NCI-H82 treated with DMSO at 0.1 percent for 48 hours (cell line): ENCODE measurements at regions not wholly inside any gene's neighbourhood (a gene's known extent, or its start where the extent isn't known, plus 50 kb on each side); places are given as distances from the start of the nearest gene placed in this dataset.

Source experiments
- DNase-seq: peaks from one replicate; lab custom pipeline; 2025; ENCODE audit not compliant: unreplicated experiment; lab: John Stamatoyannopoulos, UW

- no peak for DNase-seq
Measured at GRCh38 chr4:175369087-175369486, 443.0 kb downstream of the GPM6A start.

GRCh38 chr4:175371091-175371490 lies 441.0 kb downstream of the GPM6A start:
- DNase-seq: no peak

GRCh38 chr4:175373031-175373430 lies 439.0 kb downstream of the GPM6A start:
- no peak for DNase-seq

GRCh38 chr4:175374459-175374858 lies 437.6 kb downstream of the GPM6A start:
- no peak for DNase-seq

- DNase-seq: no peak
Measured at GRCh38 chr4:175376287-175376977, 435.6 kb downstream of the GPM6A start.

- DNase-seq: no peak
Measured at GRCh38 chr4:175377203-175377602, 434.9 kb downstream of the GPM6A start.

GRCh38 chr4:175378372-175378771 lies 433.7 kb downstream of the GPM6A start:
- no peak for DNase-seq

GRCh38 chr4:175380841-175381240 lies 431.2 kb downstream of the GPM6A start:
- DNase-seq: no peak

GRCh38 chr4:175385797-175386196 lies 426.3 kb downstream of the GPM6A start:
- no peak for DNase-seq

GRCh38 chr4:175386776-175387507 lies 425.1 kb downstream of the GPM6A start:
- DNase-seq: peak; percentile 69

GRCh38 chr4:175394208-175394607 lies 417.9 kb downstream of the GPM6A start:
- no peak for DNase-seq

GRCh38 chr4:175405961-175406360 lies 406.1 kb downstream of the GPM6A start:
- no peak for DNase-seq

GRCh38 chr4:175407926-175408325 lies 404.1 kb downstream of the GPM6A start:
- DNase-seq: no peak

- no peak for DNase-seq
Measured at GRCh38 chr4:175411251-175411650, 400.8 kb downstream of the GPM6A start.

- DNase-seq: no peak
Measured at GRCh38 chr4:175412161-175412560, 399.9 kb downstream of the GPM6A start.

GRCh38 chr4:175412746-175413145 lies 399.3 kb downstream of the GPM6A start:
- no peak for DNase-seq

GRCh38 chr4:175413561-175413960 lies 398.5 kb downstream of the GPM6A start:
- no peak for DNase-seq

- no peak for DNase-seq
Measured at GRCh38 chr4:175414602-175415001, 397.5 kb downstream of the GPM6A start.

GRCh38 chr4:175418516-175418915 lies 393.5 kb downstream of the GPM6A start:
- DNase-seq: no peak

GRCh38 chr4:175419236-175419718 lies 392.8 kb downstream of the GPM6A start:
- DNase-seq: no peak

GRCh38 chr4:175421506-175421905 lies 390.6 kb downstream of the GPM6A start:
- no peak for DNase-seq

GRCh38 chr4:175422331-175422730 lies 389.7 kb downstream of the GPM6A start:
- no peak for DNase-seq
